GM12878 (cell line): ENCODE measurements at regions not wholly inside any gene's neighbourhood (a gene's known extent, or its start where the extent isn't known, plus 50 kb on each side); places are given as distances from the start of the nearest gene placed in this dataset.

ENCODE experiments used
- FOXK2 ChIP-seq: fragments of 450-650 bp; IDR thresholded peaks from 2 replicates; pipeline ENCODE4 v1.6.1; 2017; ENCODE audit warnings: mild to moderate bottlenecking, moderate library complexity
- MEF2A ChIP-seq: IDR thresholded peaks from 2 replicates; pipeline ENCODE4 v1.6.1; 2011; ENCODE audit warnings: low read depth, mild to moderate bottlenecking, low read length, moderate library complexity; ENCODE audit not compliant: insufficient read depth
- MYC ChIP-seq: IDR thresholded peaks from 2 replicates; pipeline ENCODE4 v1.6.1; 2011; ENCODE audit warnings: mild to moderate bottlenecking, low read length, moderate library complexity, inconsistent platforms; ENCODE audit not compliant: insufficient read depth, insufficient replicate concordance, insufficient read length, severe bottlenecking
- TF ChIP-seq, protein P1 (sequence below), 3 experiments: IDR thresholded peaks in 2 of 3; conservative IDR thresholded peaks in 1 of 3; 2 replicates each; pipeline ENCODE4 v1.5.1; 2011; ENCODE audit warnings: low read depth in 3 of 3, low read length in 3 of 3, mild to moderate bottlenecking in 3 of 3, control low read depth in 2 of 3, moderate library complexity in 2 of 3, inconsistent platforms in 1 of 3, mixed read lengths in 1 of 3; ENCODE audit not compliant: control insufficient read depth in 2 of 3, insufficient read depth in 1 of 3; ENCODE audit errors: extremely low read depth in 1 of 3

DNA sequence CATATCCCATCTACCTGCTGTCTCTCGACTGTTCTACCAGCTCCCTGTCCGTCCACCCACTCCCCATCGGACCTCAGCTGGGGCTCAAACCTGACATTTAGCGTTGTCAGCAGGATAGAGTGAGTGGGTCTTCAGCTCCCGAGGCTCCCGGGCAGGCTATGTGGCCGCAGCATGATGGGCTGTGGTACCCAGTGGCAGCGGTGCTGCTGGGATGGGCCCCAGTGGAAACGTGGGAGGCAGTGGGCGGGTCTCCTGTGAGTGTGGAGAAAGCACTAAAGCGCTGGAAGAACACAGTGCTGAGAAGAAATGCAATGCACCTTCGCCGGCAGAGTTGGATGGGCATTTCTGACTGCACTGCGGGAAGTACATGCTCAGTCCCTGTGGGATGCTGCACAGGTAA, 204.8 kb upstream of the SYT4 start:
- TF ChIP-seq, protein P1, sequence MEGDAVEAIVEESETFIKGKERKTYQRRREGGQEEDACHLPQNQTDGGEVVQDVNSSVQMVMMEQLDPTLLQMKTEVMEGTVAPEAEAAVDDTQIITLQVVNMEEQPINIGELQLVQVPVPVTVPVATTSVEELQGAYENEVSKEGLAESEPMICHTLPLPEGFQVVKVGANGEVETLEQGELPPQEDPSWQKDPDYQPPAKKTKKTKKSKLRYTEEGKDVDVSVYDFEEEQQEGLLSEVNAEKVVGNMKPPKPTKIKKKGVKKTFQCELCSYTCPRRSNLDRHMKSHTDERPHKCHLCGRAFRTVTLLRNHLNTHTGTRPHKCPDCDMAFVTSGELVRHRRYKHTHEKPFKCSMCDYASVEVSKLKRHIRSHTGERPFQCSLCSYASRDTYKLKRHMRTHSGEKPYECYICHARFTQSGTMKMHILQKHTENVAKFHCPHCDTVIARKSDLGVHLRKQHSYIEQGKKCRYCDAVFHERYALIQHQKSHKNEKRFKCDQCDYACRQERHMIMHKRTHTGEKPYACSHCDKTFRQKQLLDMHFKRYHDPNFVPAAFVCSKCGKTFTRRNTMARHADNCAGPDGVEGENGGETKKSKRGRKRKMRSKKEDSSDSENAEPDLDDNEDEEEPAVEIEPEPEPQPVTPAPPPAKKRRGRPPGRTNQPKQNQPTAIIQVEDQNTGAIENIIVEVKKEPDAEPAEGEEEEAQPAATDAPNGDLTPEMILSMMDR (IDR thresholded peaks at IDR 0.05 in 2 of 3, conservative IDR thresholded peaks at IDR 0.05 in 1 of 3; ENCODE audit: control insufficient read depth in 2 of 3, extremely low read depth in 1 of 3, insufficient read depth in 1 of 3, low read depth in 3 of 3, low read length in 3 of 3): no peak
- TF ChIP-seq FOXK2 (no peak), MEF2A (no peak), MYC (no peak)
